SK-N-MC (cell line): ENCODE measurements at regions not wholly inside any gene's neighbourhood (a gene's known extent, or its start where the extent isn't known, plus 50 kb on each side); places are given as distances from the start of the nearest gene placed in this dataset.

Experiments
- EZH2 ChIP-seq: fragments of 200-600 bp; sonication (generic); IDR thresholded peaks from one replicate; pipeline ENCODE4 v1.6.1; 2017; ENCODE audit warnings: antibody characterized with exemption
- FOXP2 ChIP-seq: optimal IDR thresholded peaks from 2 replicates; pipeline ENCODE3; 2011; ENCODE audit warnings: mild to moderate bottlenecking, moderate library complexity; ENCODE audit not compliant: insufficient read depth; ENCODE audit errors: extremely low read length, control extremely low read depth
- POLR2AphosphoS5 ChIP-seq: IDR thresholded peaks from 2 replicates; pipeline ENCODE4 v1.6.1; 2012; ENCODE audit warnings: mild to moderate bottlenecking, low read depth, low read length, borderline replicate concordance

DNA sequence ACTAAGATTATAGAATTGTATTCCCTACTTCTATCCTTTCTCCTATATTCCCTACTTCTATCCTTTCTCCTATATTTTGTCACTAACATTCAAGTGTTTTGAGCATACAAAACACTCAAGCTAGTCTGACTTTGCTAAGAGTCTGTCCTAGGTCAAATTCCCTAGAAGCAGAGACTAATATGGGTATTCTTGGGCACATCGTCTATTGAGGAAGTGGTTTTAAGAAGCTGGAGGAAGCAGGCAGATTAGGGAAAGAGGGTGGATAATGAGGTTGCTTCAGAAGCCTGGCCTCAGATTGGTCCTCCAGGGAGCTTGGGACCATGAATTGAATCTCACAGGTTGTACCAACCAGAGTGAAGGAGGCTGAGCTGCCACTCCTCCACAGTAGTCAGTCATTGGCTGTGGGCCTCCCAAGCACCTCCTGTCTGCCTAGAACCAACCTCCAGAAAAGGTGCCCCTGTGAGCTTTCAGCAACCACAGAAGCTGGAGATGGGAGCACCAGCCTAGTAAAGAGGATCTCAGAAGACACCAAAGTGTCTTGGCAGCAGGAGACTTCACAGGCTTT, 295.9 kb upstream of the PHF14 start:
- TF ChIP-seq EZH2 (no peak), POLR2AphosphoS5 (no peak), FOXP2 (no peak)
